ACHN (cell line): ENCODE measurements at regions not wholly inside any gene's neighbourhood (a gene's known extent, or its start where the extent isn't known, plus 50 kb on each side); places are given as distances from the start of the nearest gene placed in this dataset.

Experiments
- DNase-seq: peaks from one replicate; pipeline ENCODE4 v3.0.0-alpha.2; 2015
- in situ Hi-C: cut with HindIII; loops from 2 replicates; pipeline ENCODE4 v1.10.0; 2017; ENCODE audit warnings: low sequenced_read_pairs, low pct_ligation_motif_present, low pct_unique_long_range_greater_than_20kb

DNA sequence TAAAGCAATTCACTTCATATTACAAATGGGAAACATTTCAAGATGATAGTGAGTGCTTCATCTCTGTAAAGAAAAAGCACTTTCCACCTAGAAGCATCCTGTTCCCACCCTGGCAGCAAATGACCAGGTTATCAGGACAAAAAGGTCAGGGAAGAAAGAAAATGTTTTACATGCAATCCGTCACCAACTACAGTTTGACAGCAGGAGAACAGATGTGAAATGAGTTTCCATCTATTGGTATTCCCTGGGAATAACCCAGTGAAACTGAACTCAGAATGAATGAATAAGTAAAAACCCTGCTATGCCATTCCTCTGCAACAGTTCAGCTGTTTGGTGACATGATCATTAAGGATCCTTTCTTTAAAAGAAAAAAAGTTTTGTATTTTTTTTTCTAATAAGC is 67.6 kb downstream of the HTR1A start:
- in situ Hi-C loops: no loop called here
- DNase-seq: no peak

DNA sequence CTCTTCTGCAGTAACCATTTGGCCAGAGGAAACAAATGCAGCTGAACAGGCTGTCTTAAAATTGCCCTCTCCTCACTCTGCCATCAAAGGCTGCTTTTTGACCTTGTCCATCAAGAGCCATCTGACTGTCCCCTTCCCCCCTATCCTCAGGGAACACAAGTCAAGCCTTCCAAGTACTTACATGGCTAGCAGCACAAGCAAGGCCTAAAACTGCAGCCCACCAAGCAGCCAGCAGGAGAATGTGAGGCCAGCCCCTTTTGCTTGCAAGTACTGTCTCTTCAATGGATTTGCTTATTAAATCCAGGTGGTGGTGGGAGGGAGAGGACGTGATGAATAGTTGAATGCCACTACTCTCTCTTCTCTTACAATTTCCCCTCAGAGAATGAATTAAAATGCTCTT is 83.5 kb downstream of the HTR1A start:
- in situ Hi-C loops: no loop called here
- no peak for DNase-seq

DNA sequence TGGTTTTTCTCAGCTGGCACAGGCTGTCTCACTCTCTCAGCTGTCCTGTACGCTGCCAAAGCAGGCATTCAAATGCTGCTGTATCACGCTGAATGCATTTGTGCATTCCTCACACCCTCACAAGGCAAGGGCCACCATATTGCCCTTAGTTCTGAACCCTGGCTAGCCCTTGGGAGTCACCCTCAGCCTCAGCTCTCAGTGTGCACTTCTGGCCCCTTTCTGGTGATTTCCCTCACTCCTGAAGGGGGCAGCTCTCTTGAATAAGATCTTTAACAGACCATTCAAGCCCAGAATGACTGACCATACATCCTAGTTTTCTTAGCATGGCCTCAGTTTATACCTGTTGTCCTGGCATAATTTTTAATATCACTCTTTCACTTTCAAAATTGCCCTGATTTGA is 84.3 kb downstream of the HTR1A start:
- in situ Hi-C loops: no loop called here
- DNase-seq: no peak

DNA sequence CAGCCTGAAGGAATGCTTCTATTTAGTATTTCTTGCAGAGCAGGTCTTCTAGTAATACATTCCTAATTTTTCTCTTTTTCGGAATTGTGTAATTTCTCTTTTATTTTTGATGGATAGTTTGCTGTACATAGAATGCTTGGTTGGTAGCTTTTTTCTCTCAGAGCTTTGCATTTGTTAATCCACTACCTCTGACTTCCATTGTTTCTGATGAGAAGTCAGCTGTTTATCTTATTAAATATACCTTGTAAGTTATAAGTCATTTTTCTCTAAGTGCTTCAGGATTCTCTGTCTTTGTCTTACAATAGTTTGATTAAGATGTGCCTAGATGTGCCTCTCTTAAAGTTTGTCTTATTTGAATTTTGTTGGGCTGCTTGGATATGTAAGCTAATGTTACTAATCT is 101.9 kb downstream of the HTR1A start:
- DNase-seq: peak; percentile 0
- in situ Hi-C loops: no loop called here

DNA sequence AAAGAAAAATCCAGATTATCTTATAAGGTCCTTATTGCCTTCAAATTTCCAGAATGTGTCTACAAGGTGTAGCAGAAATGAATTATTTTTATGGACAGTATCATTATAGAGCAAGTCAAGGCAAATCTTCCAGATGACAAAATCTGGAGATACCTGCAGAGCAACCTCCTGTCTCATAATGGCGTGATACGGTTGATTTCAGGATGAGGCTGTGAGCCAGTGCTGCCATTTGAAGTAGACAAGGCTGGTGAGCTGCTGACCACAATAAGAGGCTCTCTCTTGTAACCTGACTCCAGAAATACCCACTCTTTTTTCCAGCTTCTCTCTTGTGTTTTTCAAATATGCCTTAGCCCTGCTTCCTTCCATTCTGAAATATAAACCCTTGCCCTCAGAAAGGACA is 108.2 kb downstream of the HTR1A start:
- no peak for DNase-seq
- in situ Hi-C loops: no loop called here

DNA sequence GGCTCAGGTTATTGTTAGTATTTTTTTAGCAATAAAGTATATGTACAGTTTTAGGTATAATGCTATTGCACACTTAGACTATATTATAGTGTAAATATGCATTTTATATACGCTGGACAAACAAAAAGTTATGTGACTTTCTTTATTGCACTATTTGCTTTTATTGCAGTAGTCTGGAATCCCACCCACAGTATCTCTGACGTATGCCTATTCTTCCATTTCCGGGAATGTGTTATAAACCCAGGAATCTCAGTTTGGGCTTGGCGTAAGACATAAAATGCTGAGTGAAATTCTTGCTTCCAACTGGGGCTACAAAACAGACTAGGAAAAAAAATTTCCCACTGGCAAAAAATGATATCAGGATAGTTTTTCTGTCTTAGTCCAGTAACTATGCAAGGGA is 119.1 kb downstream of the HTR1A start:
- DNase-seq: no peak
- in situ Hi-C loops: no loop called here

DNA sequence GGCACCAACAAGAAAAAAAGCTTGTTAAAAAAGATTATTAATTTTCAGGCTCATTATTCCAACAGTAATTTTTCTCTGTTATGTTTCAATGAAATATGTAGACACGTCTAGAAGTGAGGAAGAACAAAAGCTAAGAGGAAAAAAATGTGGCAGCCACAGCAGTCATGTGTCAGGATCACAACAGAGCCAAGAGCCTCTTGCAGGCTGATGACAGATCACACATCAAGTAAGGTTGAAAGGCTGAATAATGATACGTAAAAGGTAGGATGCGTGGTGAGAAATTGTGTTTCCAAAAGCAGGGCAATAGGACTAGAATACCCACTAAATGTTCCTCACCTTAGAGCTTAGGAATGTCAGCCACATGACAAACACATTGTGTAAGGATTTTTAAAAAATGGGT is 124.8 kb downstream of the HTR1A start:
- no peak for DNase-seq
- in situ Hi-C loops: no loop called here

DNA sequence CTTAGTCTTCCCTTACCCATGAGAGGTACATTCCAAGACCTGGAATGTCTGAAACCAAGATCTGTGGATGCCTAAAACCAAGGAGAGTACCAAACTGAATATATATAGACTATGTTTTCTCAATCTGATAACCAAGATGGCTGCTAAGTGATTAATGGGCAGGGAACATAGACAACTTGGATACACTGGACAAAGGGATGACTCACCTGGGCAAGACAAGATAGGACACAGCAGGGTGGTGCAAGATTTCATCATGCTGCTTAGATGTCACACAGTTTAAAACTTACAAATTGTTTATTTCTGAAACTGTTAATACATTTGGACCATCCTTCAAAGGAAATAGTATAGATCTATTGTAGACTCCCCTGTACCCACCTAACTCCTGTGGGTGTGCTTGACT is 130.9 kb downstream of the HTR1A start:
- DNase-seq: no peak
- in situ Hi-C loops: no loop called here

DNA sequence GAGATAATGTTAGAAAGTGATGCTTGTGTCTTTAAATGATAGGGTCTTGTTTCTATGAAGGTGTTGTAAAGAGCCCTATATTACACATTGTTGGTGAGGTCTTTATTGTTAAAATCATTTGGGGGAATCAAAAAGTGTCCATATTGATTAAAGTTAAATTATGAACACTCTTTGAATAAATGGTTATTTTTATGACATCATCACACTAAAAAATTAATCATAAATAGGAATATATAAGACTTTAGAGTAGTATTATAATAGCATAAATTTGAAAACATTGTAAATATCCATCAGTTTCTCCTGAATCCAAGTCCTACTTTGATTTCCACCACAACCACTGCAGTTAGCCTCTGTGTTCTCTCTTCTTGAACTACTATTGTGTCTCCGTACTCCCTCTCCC is 136.3 kb downstream of the HTR1A start:
- no peak for DNase-seq
- in situ Hi-C loops: no loop called here

DNA sequence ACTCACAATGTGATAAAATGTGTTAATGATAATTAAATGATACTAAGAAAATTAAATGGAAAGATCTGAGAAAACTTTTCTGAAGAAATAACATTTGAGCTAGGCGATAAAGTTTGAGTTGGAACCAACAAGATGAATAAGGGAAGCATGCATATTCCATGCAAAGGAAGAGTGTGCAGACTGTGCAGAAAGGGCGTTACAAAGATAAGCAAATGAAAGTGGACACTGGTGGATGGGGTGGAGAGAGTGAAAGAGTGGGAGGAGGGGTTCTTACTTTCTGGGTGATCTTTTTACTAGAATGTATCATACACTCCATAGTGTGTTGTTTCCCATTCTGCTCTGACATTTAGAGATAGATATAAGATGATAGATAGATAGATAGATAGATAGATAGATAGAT is 138.7 kb downstream of the HTR1A start:
- in situ Hi-C loops: no loop called here
- no peak for DNase-seq

DNA sequence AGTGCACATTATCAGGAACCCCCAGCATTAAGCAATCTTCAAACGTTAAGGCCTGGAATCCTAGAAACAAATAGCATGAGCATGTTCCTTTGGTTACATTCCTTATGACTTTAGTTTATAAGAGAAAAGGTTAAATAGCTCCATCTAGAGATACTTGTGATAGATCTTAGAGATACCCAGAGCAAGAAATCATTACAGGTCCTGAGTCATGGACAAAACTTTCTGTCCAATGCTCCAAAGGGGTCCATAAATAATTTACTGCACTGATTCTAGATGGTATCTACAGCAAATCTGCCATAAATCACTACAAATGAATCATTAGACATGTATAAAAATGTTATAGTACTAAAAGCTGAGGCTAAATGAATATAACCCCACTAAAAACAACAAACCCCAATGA is 139.6 kb downstream of the HTR1A start:
- no peak for DNase-seq
- in situ Hi-C loops: no loop called here

DNA sequence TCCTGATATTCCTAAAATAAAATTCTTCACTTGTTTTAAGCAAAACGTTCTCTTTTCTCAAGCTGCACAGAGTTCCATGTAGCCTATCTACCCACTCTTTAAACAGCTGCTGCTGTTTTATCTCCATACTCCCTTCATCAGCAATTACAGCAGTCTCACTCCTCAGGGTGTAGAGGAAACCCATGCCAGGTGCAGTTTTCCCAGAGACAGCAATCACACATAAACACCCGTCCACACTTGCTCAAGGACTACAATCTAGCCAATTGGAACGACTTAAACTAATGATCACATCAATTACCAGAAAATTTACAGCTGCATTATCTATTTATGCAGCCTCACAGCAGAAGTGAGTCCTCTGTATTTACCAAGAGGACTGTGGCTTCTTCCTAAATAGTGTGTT is 141.7 kb downstream of the HTR1A start:
- no peak for DNase-seq
- in situ Hi-C loops: no loop called here

DNA sequence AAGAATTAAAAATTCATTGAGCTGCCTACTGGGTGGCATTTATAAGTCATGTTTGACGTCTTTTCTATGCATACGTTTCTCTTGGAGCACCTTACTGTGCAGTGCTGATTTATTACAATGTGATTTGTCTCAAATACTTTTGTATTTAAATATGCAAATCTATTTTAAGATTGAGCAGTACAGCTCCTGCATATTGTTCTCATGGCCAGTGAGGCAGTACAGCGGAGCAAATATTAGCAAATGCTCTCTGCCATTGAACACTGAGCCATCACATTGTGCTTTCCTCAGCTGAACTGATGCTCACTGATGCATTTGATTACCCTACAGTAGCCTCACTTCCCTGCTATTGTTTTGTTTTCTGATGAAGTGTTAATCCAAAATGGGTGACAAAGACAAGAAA is 149.6 kb downstream of the HTR1A start:
- in situ Hi-C loops: no loop called here
- DNase-seq: no peak

DNA sequence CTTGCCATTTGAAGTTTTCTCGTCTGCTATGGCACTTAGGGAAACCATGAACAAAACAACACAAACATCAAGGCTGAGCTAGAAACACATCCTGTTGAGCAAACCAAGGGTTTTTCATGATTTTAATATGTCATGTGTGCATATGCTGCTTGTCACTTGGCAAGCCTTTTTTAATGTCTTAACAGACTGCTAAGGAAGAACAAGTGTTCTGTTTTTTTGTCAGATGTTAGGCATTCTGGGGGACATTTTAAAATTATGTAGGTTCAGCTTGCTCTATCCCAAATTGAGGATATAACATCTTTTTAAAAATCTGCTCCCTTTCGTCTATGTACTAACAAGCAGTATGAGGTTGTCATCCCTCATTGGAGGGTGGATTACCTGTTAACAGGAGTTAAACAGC is 150.3 kb downstream of the HTR1A start:
- no peak for DNase-seq
- in situ Hi-C loops: no loop called here

DNA sequence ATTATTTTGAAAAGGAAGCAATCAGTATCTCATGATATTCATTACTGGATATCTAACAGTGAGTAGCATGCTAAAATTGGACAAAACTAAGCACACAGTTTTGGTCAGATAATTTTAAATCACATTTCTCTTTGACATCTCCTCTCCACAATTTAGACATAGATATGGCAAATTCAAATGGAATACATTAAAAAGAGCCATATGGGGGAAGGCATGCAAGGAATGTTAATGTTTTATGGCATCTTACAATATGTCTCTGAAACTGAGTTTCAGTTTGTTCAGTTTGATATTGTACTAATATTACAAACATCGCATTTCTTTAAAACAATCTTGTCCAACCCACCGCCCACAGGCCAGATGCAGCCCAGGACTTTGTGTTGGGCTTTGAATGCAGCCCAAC is 151.0 kb downstream of the HTR1A start:
- DNase-seq: no peak
- in situ Hi-C loops: no loop called here

DNA sequence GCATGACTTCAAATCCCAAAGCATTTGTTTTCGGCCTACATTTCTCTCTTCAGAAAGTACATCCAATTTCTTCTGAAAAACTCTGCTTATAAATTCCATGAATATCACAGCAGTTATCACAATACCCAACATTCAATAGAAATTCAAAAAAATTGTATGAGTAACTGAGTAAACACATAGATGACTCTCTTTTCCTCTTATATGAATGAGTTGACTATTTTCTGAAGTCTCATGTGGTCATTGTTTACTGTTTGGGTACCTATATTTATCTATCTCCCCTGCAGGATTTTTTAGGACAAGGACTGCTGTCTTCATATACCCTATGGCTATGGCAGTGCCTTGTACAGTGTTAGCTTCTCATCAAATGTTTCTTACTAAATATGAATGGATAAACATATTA is 157.1 kb downstream of the HTR1A start:
- in situ Hi-C loops: no loop called here
- no peak for DNase-seq

DNA sequence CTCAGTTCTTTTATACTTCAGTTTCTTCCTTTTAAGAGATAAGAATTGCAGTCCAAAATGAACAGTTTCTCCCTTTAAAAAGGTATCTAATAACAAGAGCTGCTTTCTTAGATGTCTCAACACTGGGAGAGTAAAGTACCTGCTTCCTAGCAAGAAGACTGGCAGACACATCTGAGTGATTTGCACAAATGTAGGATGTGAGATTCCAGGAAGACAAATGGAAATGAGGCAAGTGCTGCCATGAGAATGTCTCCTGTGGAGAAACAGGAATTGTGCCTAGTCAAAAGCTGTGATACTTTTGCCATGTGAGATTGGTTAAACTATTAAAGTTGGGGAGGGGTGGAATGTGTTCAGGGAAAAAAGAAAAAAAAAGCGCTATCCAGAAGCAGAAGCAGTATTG is 159.1 kb downstream of the HTR1A start:
- in situ Hi-C loops: no loop called here
- DNase-seq: no peak

DNA sequence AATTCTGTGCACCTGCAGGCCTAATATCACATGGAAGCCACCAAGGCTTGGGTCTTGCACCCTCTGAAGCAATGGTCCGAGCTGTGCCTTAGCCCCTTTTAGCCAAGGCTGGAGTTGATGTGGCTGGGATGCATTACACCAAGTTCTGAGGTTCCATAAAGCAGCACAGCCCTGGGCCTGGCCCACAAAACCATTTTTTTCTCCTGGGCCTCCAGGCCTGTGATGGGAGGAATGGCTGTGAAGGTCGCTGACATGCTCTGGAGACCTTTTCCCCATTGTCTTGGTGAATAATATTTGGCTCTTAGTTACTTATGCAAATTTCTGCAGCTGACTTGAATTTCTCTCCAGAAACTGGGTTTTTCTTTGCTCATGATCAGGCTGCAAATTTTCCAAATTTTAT is 167.3 kb downstream of the HTR1A start:
- DNase-seq: no peak
- in situ Hi-C loops: no loop called here

DNA sequence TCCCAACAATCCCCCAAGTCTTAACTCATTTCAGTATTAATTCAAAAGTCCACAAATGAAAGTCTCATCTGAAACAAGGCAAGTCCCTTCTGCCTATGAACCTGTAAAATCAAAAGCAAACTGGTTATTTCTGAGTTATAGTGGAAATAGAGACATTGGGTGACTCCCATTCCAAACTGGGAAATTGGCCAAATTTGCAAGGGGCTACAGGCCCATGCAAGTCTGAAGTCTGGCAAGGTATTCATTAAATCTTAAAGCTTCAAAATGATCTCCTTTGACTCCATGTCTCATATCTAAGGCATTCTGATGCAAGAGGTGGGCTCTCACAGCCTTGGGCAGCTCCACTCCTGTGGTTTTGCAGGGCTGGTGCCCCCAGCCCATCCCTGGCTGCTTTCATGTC is 167.9 kb downstream of the HTR1A start:
- no peak for DNase-seq
- in situ Hi-C loops: no loop called here

DNA sequence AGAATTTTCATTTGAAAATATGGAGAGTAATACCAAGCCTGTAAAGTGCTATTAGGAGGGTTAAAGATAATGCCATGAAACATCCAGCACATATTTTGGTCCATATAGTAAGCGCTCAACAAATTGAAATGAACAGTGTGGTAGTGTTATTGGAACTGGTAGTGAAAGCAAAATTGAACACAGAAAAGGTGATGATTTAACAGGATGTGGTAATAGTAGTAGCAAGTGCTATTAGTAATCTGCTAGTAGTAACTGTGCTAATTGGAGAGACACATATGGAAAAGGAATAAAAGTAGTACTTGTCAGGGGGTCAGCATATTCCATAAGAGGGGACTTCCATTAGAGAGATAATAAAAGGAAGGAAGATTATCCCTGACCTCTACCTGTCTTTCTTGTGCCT is 187.3 kb downstream of the HTR1A start:
- in situ Hi-C loops: no loop called here
- DNase-seq: no peak

DNA sequence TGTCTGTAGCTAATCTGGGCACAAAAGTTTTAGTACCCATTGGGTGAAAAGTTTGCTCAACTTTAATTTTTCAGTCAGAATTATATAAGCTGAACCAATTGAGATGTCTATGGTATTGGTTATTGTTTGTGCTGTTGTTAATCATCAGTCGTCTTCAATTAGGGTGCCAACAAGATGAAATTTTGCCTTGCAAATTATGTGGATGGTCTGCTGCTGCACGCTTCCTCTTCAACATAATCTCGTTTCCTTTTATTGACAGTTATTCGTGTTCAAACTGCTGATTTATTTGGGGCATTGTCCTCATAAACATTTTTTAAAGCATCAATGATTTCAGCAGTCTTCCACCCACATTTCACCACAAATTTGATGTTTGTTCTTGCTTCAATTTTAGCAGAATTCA is 194.0 kb downstream of the HTR1A start:
- in situ Hi-C loops: no loop called here
- DNase-seq: no peak

DNA sequence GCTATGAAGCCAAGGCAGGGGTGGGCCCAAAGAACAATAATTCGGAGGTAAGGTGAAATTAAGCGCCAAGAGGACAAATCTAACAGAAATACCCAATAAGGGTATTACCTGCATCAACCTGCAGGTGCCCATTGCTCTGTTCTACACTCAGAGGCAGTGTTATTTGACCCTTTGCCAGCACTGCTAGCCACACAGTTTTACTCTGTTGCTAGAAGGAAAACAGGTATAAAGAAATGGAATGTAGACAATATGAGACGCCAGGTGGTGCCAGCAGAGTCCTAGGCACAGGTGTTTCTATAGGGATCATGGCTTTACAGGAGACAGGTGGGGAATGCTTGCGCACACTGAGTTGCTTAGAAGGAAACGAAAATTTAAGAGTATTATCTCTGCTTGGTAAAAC is 201.3 kb downstream of the HTR1A start:
- in situ Hi-C loops: no loop called here
- DNase-seq: no peak
